Central memory CD8-positive, alpha-beta T cell (primary cell): ENCODE measurements at regions not wholly inside any gene's neighbourhood (a gene's known extent, or its start where the extent isn't known, plus 50 kb on each side); places are given as distances from the start of the nearest gene placed in this dataset.
"Not testable (repeated sequence)": the region's sequence is repeated elsewhere in the genome, so short reads cannot be mapped to it uniquely, and the experiment has no call there.

Experiments
- ATAC-seq: fragments of 150-1000 bp; cut with Tn5 transposase; replicated peaks from 2 replicates; pipeline ENCODE4 v1.10.0; 2022; ENCODE audit warnings: mild to moderate bottlenecking, moderate FRiP score, moderate number of reproducible peaks; ENCODE audit not compliant: poor library complexity, severe bottlenecking; ENCODE audit errors: extremely low read depth
- DNase-seq, 2 donors: peaks; one replicate each; pipeline ENCODE4 v3.0.0; 2021; ENCODE audit warnings: low spot score in 2 of 2
- H3K27ac Mint-ChIP-seq: one replicate; pipeline ENCODE4 v1.8.0; 2022; ENCODE audit warnings: low read depth, mild to moderate bottlenecking, moderate library complexity, mixed read lengths
- H3K27me3 Mint-ChIP-seq: one replicate; pipeline ENCODE4 v1.8.0; 2022; ENCODE audit warnings: mixed read lengths
- H3K36me3 Mint-ChIP-seq: one replicate; pipeline ENCODE4 v1.8.0; 2022; ENCODE audit warnings: mild to moderate bottlenecking, moderate library complexity, mixed read lengths; ENCODE audit not compliant: insufficient read depth
- H3K4me1 Mint-ChIP-seq: one replicate; pipeline ENCODE4 v1.8.0; 2022; ENCODE audit warnings: mixed read lengths
- H3K4me3 Mint-ChIP-seq: one replicate; pipeline ENCODE4 v1.8.0; 2022; ENCODE audit warnings: mild to moderate bottlenecking, moderate library complexity, mixed read lengths
- H3K9me3 Mint-ChIP-seq: one replicate; pipeline ENCODE4 v1.8.0; 2022; ENCODE audit warnings: mixed read lengths

GRCh38 chr1:188023206-188023605 is 1194.5 kb downstream of the PLA2G4A start:
- no peak for ATAC-seq
- Mint-ChIP-seq H3K4me3 (no peak overlapping the region), H3K9me3 (peaks cover 28% of the 10 kb centered on the region)

GRCh38 chr1:188027613-188028012 is 1198.9 kb downstream of the PLA2G4A start:
- Mint-ChIP-seq H3K27me3 (no peaks in the 10 kb centered on the region), H3K9me3 (peaks cover 12% of the 10 kb centered on the region), H3K27ac (no peak overlapping the region), H3K4me3 (no peak overlapping the region), H3K36me3 (no peaks in the 10 kb centered on the region), H3K4me1 (no peaks in the 10 kb centered on the region)
- ATAC-seq (no peak), DNase-seq (no peak)

More at GRCh38 chr1:188023206-188023605, 1194.5 kb downstream of the PLA2G4A start:
- Mint-ChIP-seq H3K27me3 (no peaks in the 10 kb centered on the region), H3K4me1 (no peaks in the 10 kb centered on the region), H3K36me3 (no peaks in the 10 kb centered on the region), H3K27ac (no peak overlapping the region)
- DNase-seq, result no peak

GRCh38 chr1:188037572-188037971 is 1208.8 kb downstream of the PLA2G4A start:
- H3K36me3 Mint-ChIP-seq, H3K27me3 Mint-ChIP-seq, ATAC-seq, H3K4me1 Mint-ChIP-seq, H3K27ac Mint-ChIP-seq, DNase-seq, H3K4me3 Mint-ChIP-seq: not testable (repeated sequence)
- peaks cover 19% of the 10 kb centered on the region for H3K9me3 Mint-ChIP-seq

GRCh38 chr1:188043536-188044245 is 1214.9 kb downstream of the PLA2G4A start:
- Mint-ChIP-seq H3K4me1 (no peaks in the 10 kb centered on the region), H3K27ac (no peak overlapping the region)

DNA sequence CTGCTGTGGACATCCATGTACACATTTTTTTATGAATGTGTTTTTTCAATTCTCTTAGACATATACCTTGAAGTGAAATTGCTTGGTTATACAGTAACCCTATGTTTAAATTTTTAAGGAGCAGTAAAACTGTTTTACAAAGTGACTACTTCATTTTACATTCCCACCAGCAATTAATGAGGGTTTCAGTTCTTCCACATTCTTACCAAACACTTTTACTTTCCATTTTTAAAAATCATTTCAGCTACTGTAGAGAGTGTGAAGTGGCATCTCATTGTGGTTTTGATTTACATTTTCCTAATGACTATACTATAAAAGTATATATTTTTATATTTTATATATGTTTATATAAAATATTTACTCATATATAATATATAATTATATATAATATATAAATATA is 1221.5 kb downstream of the PLA2G4A start:
- DNase-seq (no peak), ATAC-seq (no peak)
- H3K4me1 Mint-ChIP-seq, result no peaks in the 10 kb centered on the region
- no peaks in the 10 kb centered on the region for H3K27me3 Mint-ChIP-seq
- H3K4me3 Mint-ChIP-seq, result no peak overlapping the region
- H3K9me3 Mint-ChIP-seq, result peaks cover 26% of the 10 kb centered on the region
- no peak overlapping the region for H3K27ac Mint-ChIP-seq
- peaks cover 1% of the 10 kb centered on the region for H3K36me3 Mint-ChIP-seq

More at GRCh38 chr1:188043536-188044245, 1214.9 kb downstream of the PLA2G4A start:
- Mint-ChIP-seq H3K9me3 (peaks cover 28% of the 10 kb centered on the region), H3K36me3 (no peaks in the 10 kb centered on the region), H3K4me3 (no peak overlapping the region), H3K27me3 (no peaks in the 10 kb centered on the region)
- ATAC-seq (no peak), DNase-seq (no peak)

DNA sequence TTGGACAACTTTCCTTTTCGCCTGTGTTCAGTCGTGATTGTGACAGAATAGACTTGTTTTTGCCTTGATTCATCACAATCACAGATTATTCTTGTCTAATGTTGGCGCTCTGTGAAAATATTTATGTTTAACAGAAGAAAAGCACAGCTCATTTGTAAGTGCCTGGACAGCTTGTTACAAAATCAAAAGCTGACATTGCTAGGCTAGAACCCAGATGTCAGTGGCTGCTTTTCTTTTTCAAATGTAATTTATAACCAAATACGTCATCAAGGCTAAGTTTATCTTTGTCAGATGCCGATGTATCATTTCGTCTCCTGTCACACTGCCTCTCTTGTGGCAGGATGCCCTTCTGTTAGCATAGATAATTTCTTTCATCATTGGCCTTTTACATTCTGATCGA is 1227.3 kb downstream of the PLA2G4A start:
- H3K4me1 Mint-ChIP-seq, result no peaks in the 10 kb centered on the region
- no peak overlapping the region for H3K4me3 Mint-ChIP-seq
- no peak overlapping the region for H3K27ac Mint-ChIP-seq
- H3K27me3 Mint-ChIP-seq, result no peaks in the 10 kb centered on the region
- peaks cover 35% of the 10 kb centered on the region for H3K9me3 Mint-ChIP-seq
- ATAC-seq (no peak), DNase-seq (no peak)
- peaks cover 1% of the 10 kb centered on the region for H3K36me3 Mint-ChIP-seq

GRCh38 chr1:188058801-188059200 is 1230.1 kb downstream of the PLA2G4A start:
- Mint-ChIP-seq H3K36me3 (peaks cover 1% of the 10 kb centered on the region), H3K27me3 (no peaks in the 10 kb centered on the region), H3K27ac (no peak overlapping the region), H3K9me3 (peaks cover 39% of the 10 kb centered on the region), H3K4me3 (no peak overlapping the region), H3K4me1 (no peaks in the 10 kb centered on the region)
- no peak for ATAC-seq
- DNase-seq, result no peak

DNA sequence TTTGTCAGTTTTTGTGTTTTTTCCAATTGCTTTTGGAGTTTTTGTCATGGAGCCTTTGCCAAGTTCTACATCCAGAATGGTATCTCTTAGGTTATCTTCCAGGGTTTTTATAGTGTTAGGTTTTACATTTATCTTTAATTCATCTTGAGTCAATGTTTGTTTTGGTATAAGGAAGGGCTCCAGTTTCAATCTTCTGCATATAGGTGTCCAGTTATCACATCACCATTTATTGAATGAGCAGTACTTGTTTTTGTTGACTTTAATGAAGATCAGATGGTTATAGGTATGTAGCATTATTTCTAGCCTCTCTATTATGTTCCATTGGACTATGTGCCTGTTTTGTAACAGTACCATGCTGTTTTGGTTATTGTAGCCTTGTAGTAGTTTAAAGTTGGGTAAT is 1233.1 kb downstream of the PLA2G4A start:
- no peaks in the 10 kb centered on the region for H3K4me1 Mint-ChIP-seq
- peaks cover 44% of the 10 kb centered on the region for H3K9me3 Mint-ChIP-seq
- H3K36me3 Mint-ChIP-seq, result no peaks in the 10 kb centered on the region
- no peak overlapping the region for H3K27ac Mint-ChIP-seq
- ATAC-seq (no peak), DNase-seq (no peak)
- H3K27me3 Mint-ChIP-seq, result no peaks in the 10 kb centered on the region
- H3K4me3 Mint-ChIP-seq, result no peak overlapping the region

GRCh38 chr1:188062456-188062855 is 1233.7 kb downstream of the PLA2G4A start:
- Mint-ChIP-seq H3K36me3 (no peaks in the 10 kb centered on the region), H3K4me1 (no peaks in the 10 kb centered on the region), H3K4me3 (no peak overlapping the region), H3K27me3 (no peaks in the 10 kb centered on the region), H3K27ac (no peak overlapping the region), H3K9me3 (peaks cover 40% of the 10 kb centered on the region)
- DNase-seq (no peak), ATAC-seq (no peak)

GRCh38 chr1:188065917-188066316 is 1237.2 kb downstream of the PLA2G4A start:
- Mint-ChIP-seq H3K27me3 (no peaks in the 10 kb centered on the region), H3K9me3 (peaks cover 46% of the 10 kb centered on the region), H3K27ac (no peak overlapping the region), H3K4me1 (no peaks in the 10 kb centered on the region), H3K36me3 (no peaks in the 10 kb centered on the region), H3K4me3 (no peak overlapping the region)
- no peak for ATAC-seq
- DNase-seq, result no peak

DNA sequence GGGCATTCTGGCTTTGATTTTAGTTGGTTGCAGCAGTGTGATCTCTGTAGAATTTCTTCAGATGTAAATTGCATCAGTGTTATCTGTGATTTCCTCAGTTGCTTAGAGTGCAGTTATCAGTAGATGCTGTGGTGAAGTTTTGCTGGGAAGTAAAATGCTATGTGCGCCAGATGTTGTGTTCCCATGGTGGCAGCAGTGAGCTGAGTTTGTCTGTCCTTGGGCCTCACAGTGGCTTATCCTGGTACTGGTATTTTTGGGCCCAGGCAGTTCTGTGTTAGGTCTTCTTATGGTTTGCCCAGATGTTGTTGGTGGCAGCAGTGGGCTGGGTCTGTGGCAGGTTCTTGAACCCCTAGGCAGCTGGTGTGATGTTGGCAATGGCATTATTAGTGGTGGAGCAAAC is 1242.1 kb downstream of the PLA2G4A start:
- DNase-seq, result no peak
- no peak for ATAC-seq
- Mint-ChIP-seq H3K36me3 (no peaks in the 10 kb centered on the region), H3K27me3 (no peaks in the 10 kb centered on the region), H3K4me1 (no peaks in the 10 kb centered on the region), H3K9me3 (peaks cover 42% of the 10 kb centered on the region), H3K4me3 (no peak overlapping the region), H3K27ac (no peak overlapping the region)

- no peaks in the 10 kb centered on the region for H3K4me1 Mint-ChIP-seq
- no peak for DNase-seq
- no peak for ATAC-seq
- H3K27me3 Mint-ChIP-seq, result no peaks in the 10 kb centered on the region
- peaks cover 18% of the 10 kb centered on the region for H3K9me3 Mint-ChIP-seq
- no peaks in the 10 kb centered on the region for H3K36me3 Mint-ChIP-seq
- H3K4me3 Mint-ChIP-seq, result no peak overlapping the region
- no peak overlapping the region for H3K27ac Mint-ChIP-seq
These were observed 1260.3 kb downstream of the PLA2G4A start for GRCh38 chr1:188089015-188089414.

GRCh38 chr1:188089461-188089860 is 1260.7 kb downstream of the PLA2G4A start:
- no peaks in the 10 kb centered on the region for H3K4me1 Mint-ChIP-seq
- H3K27me3 Mint-ChIP-seq, result no peaks in the 10 kb centered on the region
- ATAC-seq (no peak), DNase-seq (no peak)
- peaks cover 18% of the 10 kb centered on the region for H3K9me3 Mint-ChIP-seq
- H3K36me3 Mint-ChIP-seq, result no peaks in the 10 kb centered on the region
- H3K27ac Mint-ChIP-seq, result no peak overlapping the region
- H3K4me3 Mint-ChIP-seq, result no peak overlapping the region
